Keratinocyte (primary cell): ENCODE measurements at regions not wholly inside any gene's neighbourhood (a gene's known extent, or its start where the extent isn't known, plus 50 kb on each side); places are given as distances from the start of the nearest gene placed in this dataset.

ENCODE experiments used
- DNase-seq: peaks from one replicate; pipeline ENCODE4 v3.0.0-alpha.2; 2011; ENCODE audit warnings: low read depth, missing footprints, low spot score
- FAIRE-seq: peaks from 2 replicates; lab custom pipeline; 2011; peaks lifted over from hg19 to GRCh38; lab: Jason Lieb, UNC
- H2AFZ ChIP-seq: 2 replicates; pipeline ENCODE4 v1.6.0; 2012; ENCODE audit warnings: low read length, control low read depth, inconsistent platforms; ENCODE audit not compliant: control insufficient read depth
- H3K27ac ChIP-seq: 2 replicates; pipeline ENCODE4 v1.5.1; 2011; ENCODE audit warnings: low read length; ENCODE audit not compliant: control insufficient read depth, insufficient read depth
- H3K27me3 ChIP-seq: 3 replicates; pipeline ENCODE4 v1.6.0; 2011; ENCODE audit warnings: low read length; ENCODE audit not compliant: control insufficient read depth, insufficient read depth; ENCODE audit errors: extremely low read depth
- H3K36me3 ChIP-seq, 2 experiments: 2 replicates in 1 of 2; 3 replicates in 1 of 2; pipeline ENCODE4 v1.5.1; 2011; ENCODE audit warnings: low read length in 2 of 2, mild to moderate bottlenecking in 1 of 2; ENCODE audit not compliant: control insufficient read depth in 2 of 2, insufficient read depth in 2 of 2; ENCODE audit errors: extremely low read depth in 1 of 2
- H3K4me1 ChIP-seq: 3 replicates; pipeline ENCODE4 v1.5.1; 2011; ENCODE audit warnings: low read length; ENCODE audit not compliant: control insufficient read depth, insufficient read depth; ENCODE audit errors: extremely low read depth
- H3K4me2 ChIP-seq: 3 replicates; pipeline ENCODE4 v1.6.0; 2011; ENCODE audit warnings: low read depth, low read length; ENCODE audit not compliant: control insufficient read depth, insufficient read depth; ENCODE audit errors: extremely low read depth
- H3K4me3 ChIP-seq, 3 experiments: fragments of 200-600 bp in 1 of 3; sonication (generic) in 1 of 3; 2 replicates in 2 of 3; 3 replicates in 1 of 3; pipeline ENCODE4 v1.5.1; 2011 to 2016; ENCODE audit warnings: low read length in 3 of 3, mild to moderate bottlenecking in 3 of 3, control low read depth in 2 of 3, inconsistent platforms in 1 of 3, low read depth in 1 of 3, mixed read lengths in 1 of 3, mixed run types in 1 of 3, moderate library complexity in 1 of 3; ENCODE audit not compliant: control insufficient read depth in 2 of 3, insufficient read depth in 2 of 3; ENCODE audit errors: extremely low read depth in 1 of 3
- H3K79me2 ChIP-seq: 2 replicates; pipeline ENCODE4 v1.6.0; 2012; ENCODE audit warnings: low read length; ENCODE audit not compliant: control insufficient read depth, insufficient read depth
- H3K9ac ChIP-seq: 3 replicates; pipeline ENCODE4 v1.6.0; 2011; ENCODE audit warnings: low read length; ENCODE audit not compliant: control insufficient read depth, insufficient read depth; ENCODE audit errors: extremely low read depth
- H3K9me1 ChIP-seq: 3 replicates; pipeline ENCODE4 v1.6.0; 2011; ENCODE audit warnings: low read length; ENCODE audit not compliant: control insufficient read depth, insufficient read depth; ENCODE audit errors: extremely low read depth
- H3K9me3 ChIP-seq: 2 replicates; pipeline ENCODE4 v1.5.1; 2012; ENCODE audit warnings: low read depth, low read length; ENCODE audit not compliant: control insufficient read depth
- H4K20me1 ChIP-seq: 3 replicates; pipeline ENCODE4 v1.6.0; 2011; ENCODE audit warnings: low read length; ENCODE audit not compliant: control insufficient read depth, insufficient read depth; ENCODE audit errors: extremely low read depth
- EZH2 ChIP-seq: IDR thresholded peaks from one replicate; pipeline ENCODE4 v1.6.1; 2012; ENCODE audit warnings: inconsistent platforms, mild to moderate bottlenecking, low read length, moderate library complexity
- dilution Hi-C: fragments of 300-500 bp; cut with MboI; formaldehyde crosslinking; loops from one replicate; pipeline ENCODE4 v1.7.0; 2020; ENCODE audit warnings: low sequenced_read_pairs; ENCODE audit not compliant: extremely low pct_ligation_motif_present
- TF ChIP-seq, protein P1 (sequence below), 3 experiments: IDR thresholded peaks in 1 of 3; conservative IDR thresholded peaks in 1 of 3; optimal IDR thresholded peaks in 1 of 3; 2 replicates in 2 of 3; 3 replicates in 1 of 3; pipeline versions ENCODE3 to v1.5.1; 2011; ENCODE audit warnings: low read length in 3 of 3, mild to moderate bottlenecking in 3 of 3, moderate library complexity in 2 of 3, control low read depth in 1 of 3, inconsistent platforms in 1 of 3; ENCODE audit not compliant: insufficient read depth in 2 of 3; ENCODE audit errors: extremely low read depth in 1 of 3

DNA sequence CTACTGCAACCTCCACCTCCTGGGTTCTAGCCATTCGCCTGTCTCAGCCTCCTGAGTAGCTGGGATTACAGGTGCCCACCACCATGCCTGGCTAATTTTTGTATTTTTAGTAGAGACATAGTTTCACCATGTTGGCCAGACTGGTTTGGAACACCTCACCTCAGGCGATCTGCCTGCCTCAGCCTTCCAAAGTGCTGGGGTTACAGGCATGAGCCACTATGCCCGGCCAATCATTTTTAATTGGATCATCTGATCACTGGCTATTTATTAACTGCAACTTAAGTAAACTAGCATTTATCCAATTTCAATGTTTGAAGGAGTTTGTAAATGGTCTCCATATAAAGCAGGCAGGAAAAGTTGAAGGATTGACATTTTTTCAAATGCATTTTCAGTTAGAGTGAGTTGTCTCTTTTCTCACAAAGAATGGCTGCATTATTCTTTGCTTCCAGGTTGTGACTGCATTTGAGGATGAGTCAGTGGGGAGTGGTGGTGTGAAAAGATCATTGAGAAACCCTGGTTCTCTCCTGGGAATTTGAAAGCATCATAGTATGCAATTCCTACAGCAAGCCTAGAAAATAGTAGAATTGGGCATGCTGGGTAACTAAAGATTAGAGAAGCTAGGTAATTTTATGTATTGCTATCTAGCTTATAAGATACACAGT, 431.1 kb upstream of the ZEB2 start:
- H2AFZ ChIP-seq, result peak overlapping the region; percentile 45
- H3K9ac ChIP-seq, result peak overlapping the region; percentile 22
- no peaks in the 10 kb centered on the region for H3K27me3 ChIP-seq
- H3K4me1 ChIP-seq, result peaks cover 24% of the 10 kb centered on the region
- no peaks in the 10 kb centered on the region for H3K9me3 ChIP-seq
- no peaks in the 10 kb centered on the region for H4K20me1 ChIP-seq
- FAIRE-seq, result peak; percentile 90
- peak overlapping the region; percentile 9 for H3K4me2 ChIP-seq
- H3K27ac ChIP-seq, result peak overlapping the region; percentile 73
- dilution Hi-C loops, result no loop called here
- TF ChIP-seq, protein P1, sequence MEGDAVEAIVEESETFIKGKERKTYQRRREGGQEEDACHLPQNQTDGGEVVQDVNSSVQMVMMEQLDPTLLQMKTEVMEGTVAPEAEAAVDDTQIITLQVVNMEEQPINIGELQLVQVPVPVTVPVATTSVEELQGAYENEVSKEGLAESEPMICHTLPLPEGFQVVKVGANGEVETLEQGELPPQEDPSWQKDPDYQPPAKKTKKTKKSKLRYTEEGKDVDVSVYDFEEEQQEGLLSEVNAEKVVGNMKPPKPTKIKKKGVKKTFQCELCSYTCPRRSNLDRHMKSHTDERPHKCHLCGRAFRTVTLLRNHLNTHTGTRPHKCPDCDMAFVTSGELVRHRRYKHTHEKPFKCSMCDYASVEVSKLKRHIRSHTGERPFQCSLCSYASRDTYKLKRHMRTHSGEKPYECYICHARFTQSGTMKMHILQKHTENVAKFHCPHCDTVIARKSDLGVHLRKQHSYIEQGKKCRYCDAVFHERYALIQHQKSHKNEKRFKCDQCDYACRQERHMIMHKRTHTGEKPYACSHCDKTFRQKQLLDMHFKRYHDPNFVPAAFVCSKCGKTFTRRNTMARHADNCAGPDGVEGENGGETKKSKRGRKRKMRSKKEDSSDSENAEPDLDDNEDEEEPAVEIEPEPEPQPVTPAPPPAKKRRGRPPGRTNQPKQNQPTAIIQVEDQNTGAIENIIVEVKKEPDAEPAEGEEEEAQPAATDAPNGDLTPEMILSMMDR (optimal IDR thresholded peaks at IDR 0.05 in 1 of 3, IDR thresholded peaks at IDR 0.05 in 1 of 3, conservative IDR thresholded peaks at IDR 0.05 in 1 of 3; ENCODE audit: extremely low read depth in 1 of 3, insufficient read depth in 2 of 3, low read length in 3 of 3), result no peak
- no peaks in the 10 kb centered on the region for H3K9me1 ChIP-seq
- H3K36me3 ChIP-seq, result no peaks in the 10 kb centered on the region
- DNase-seq, result no peak
- no peak overlapping the region for H3K4me3 ChIP-seq
- H3K79me2 ChIP-seq, result no peaks in the 10 kb centered on the region

DNA sequence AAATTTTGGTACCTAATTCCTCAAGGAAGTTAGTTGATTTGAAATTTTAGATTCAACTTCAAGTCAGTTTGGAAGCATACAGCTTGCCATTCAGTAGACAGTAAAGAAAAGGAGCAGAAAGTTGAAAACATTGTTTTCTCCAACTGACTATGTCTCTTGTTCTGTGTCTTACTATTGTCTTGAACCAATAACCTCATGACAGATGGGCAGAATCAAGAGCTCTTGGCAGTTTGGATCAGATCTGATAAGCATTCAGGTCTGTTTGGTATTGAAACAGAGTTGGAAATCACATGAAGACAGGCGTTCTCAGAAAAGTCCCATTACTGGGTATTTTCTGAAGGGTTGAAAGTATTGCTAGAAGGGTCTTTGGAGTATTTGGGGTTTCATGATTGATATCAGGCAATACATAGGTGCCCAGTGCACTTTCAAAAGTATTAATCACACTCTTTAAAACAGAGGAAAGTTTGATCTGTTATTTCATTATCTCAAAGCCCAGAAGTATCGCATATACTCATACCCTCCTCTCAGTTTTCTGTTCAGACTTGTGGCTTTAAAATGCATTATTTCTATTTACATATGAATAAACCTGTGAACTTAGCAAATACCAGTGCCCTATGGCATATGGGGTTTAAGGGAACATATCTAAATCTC, 428.4 kb upstream of the ZEB2 start:
- H3K4me1 ChIP-seq, result peaks cover 41% of the 10 kb centered on the region
- peak overlapping the region; percentile 4 for H2AFZ ChIP-seq
- FAIRE-seq (peak; percentile 17), DNase-seq (no peak)
- no peak overlapping the region for H3K4me3 ChIP-seq
- H3K4me2 ChIP-seq, result no peak overlapping the region
- no peaks in the 10 kb centered on the region for H3K36me3 ChIP-seq
- H3K9ac ChIP-seq, result no peak overlapping the region
- no peaks in the 10 kb centered on the region for H3K9me1 ChIP-seq
- no peak overlapping the region for H3K27ac ChIP-seq
- H4K20me1 ChIP-seq, result no peaks in the 10 kb centered on the region
- no peaks in the 10 kb centered on the region for H3K27me3 ChIP-seq
- dilution Hi-C loops, result no loop called here
- no peaks in the 10 kb centered on the region for H3K79me2 ChIP-seq
- no peaks in the 10 kb centered on the region for H3K9me3 ChIP-seq
- TF ChIP-seq, protein P1 (optimal IDR thresholded peaks at IDR 0.05 in 1 of 3, IDR thresholded peaks at IDR 0.05 in 1 of 3, conservative IDR thresholded peaks at IDR 0.05 in 1 of 3; ENCODE audit: extremely low read depth in 1 of 3, insufficient read depth in 2 of 3, low read length in 3 of 3), result no peak
- TF ChIP-seq EZH2, result no peak
